ENCODE measurements at regions not wholly inside any gene's neighbourhood (a gene's known extent, or its start where the extent isn't known, plus 50 kb on each side); places are given as distances from the start of the nearest gene placed in this dataset.
"Not testable (repeated sequence)": the region's sequence is repeated elsewhere in the genome, so short reads cannot be mapped to it uniquely, and the experiment has no call there.

GRCh38 chr6:144957236-144957937, 672.3 kb downstream of the UTRN start:
- DNase-seq (ENCODE audit: low spot score) = no peak

GRCh38 chr6:144969154-144969553, 684.0 kb downstream of the UTRN start:
- DNase-seq (ENCODE audit: low spot score) = no peak

GRCh38 chr6:144969602-144970272, 684.6 kb downstream of the UTRN start:
- DNase-seq (ENCODE audit: low spot score) = no peak

GRCh38 chr6:144977250-144977864, 692.2 kb downstream of the UTRN start:
- DNase-seq (ENCODE audit: low spot score) = not testable (repeated sequence)

GRCh38 chr6:144978208-144978607, 693.1 kb downstream of the UTRN start:
- DNase-seq (ENCODE audit: low spot score) = no peak

- no peak for DNase-seq (ENCODE audit: low spot score)
These were observed 701.1 kb downstream of the UTRN start for GRCh38 chr6:144986271-144986670.

- DNase-seq (ENCODE audit: low spot score) = no peak
These were observed 704.4 kb downstream of the UTRN start for GRCh38 chr6:144989319-144990107.

GRCh38 chr6:144990784-144991183, 705.6 kb downstream of the UTRN start:
- DNase-seq (ENCODE audit: low spot score) = no peak

GRCh38 chr6:144993870-144994269, 708.7 kb downstream of the UTRN start:
- no peak for DNase-seq (ENCODE audit: low spot score)

GRCh38 chr6:144997996-144998395, 712.9 kb downstream of the UTRN start:
- no peak for DNase-seq (ENCODE audit: low spot score)

- no peak for DNase-seq (ENCODE audit: low spot score)
These were observed 714.0 kb downstream of the UTRN start for GRCh38 chr6:144999127-144999526.

- DNase-seq (ENCODE audit: low spot score) = no peak
These were observed 718.0 kb downstream of the UTRN start for GRCh38 chr6:145003145-145003544.

- no peak for DNase-seq (ENCODE audit: low spot score)
These were observed 721.8 kb downstream of the UTRN start for GRCh38 chr6:145006914-145007313.

- no peak for DNase-seq (ENCODE audit: low spot score)
These were observed 723.6 kb downstream of the UTRN start for GRCh38 chr6:145008715-145009114.

- no peak for DNase-seq (ENCODE audit: low spot score)
These were observed 724.6 kb downstream of the UTRN start for GRCh38 chr6:145009711-145010110.

- no peak for DNase-seq (ENCODE audit: low spot score)
These were observed 723.2 kb downstream of the EPM2A start for GRCh38 chr6:145012039-145012662.

GRCh38 chr6:145015739-145016558, 719.4 kb downstream of the EPM2A start:
- DNase-seq (ENCODE audit: low spot score) = peak; percentile 56

GRCh38 chr6:145017051-145017450, 718.3 kb downstream of the EPM2A start:
- DNase-seq (ENCODE audit: low spot score) = no peak

GRCh38 chr6:145017516-145017915, 717.8 kb downstream of the EPM2A start:
- DNase-seq (ENCODE audit: low spot score) = no peak

- DNase-seq (ENCODE audit: low spot score) = no peak
These were observed 717.3 kb downstream of the EPM2A start for GRCh38 chr6:145018027-145018426.

GRCh38 chr6:145020114-145020513, 715.2 kb downstream of the EPM2A start:
- no peak for DNase-seq (ENCODE audit: low spot score)

Measured in COLO829 (cell line).